Endothelial cell of umbilical vein (primary cell): ENCODE measurements at regions not wholly inside any gene's neighbourhood (a gene's known extent, or its start where the extent isn't known, plus 50 kb on each side); places are given as distances from the start of the nearest gene placed in this dataset.

Experiments used
- EZH2 ChIP-seq: IDR thresholded peaks from 2 replicates; pipeline ENCODE4 v1.6.1; 2012; ENCODE audit warnings: borderline replicate concordance, low read depth, mild to moderate bottlenecking, moderate library complexity, low read length, inconsistent platforms; ENCODE audit not compliant: severe bottlenecking
- FOS ChIP-seq: IDR thresholded peaks from 2 replicates; pipeline ENCODE4 v1.6.1; 2011; ENCODE audit warnings: mild to moderate bottlenecking, low read length, moderate library complexity, borderline replicate concordance; ENCODE audit not compliant: insufficient read depth
- JUN ChIP-seq: IDR thresholded peaks from 2 replicates; pipeline ENCODE4 v1.6.1; 2011; ENCODE audit warnings: borderline replicate concordance, low read depth; ENCODE audit not compliant: insufficient read length, insufficient read depth
- POLR2A ChIP-seq: IDR thresholded peaks from 2 replicates; pipeline ENCODE4 v1.6.1; 2012; ENCODE audit warnings: low read depth, mild to moderate bottlenecking, control low read depth, low read length
- POLR2AphosphoS5 ChIP-seq: IDR thresholded peaks from 2 replicates; pipeline ENCODE4 v1.6.1; 2012; ENCODE audit warnings: low read depth, mild to moderate bottlenecking, control low read depth, low read length, moderate library complexity; ENCODE audit not compliant: insufficient read depth
- TF ChIP-seq, protein P1 (sequence below), 2 donors: IDR thresholded peaks; 1 replicate in 1 of 2; 2 replicates in 1 of 2; pipeline ENCODE4 v1.5.1; 2011; ENCODE audit warnings: low read length in 2 of 2, mild to moderate bottlenecking in 2 of 2, moderate library complexity in 2 of 2, control low read depth in 1 of 2, inconsistent platforms in 1 of 2, low read depth in 1 of 2; ENCODE audit not compliant: insufficient read depth in 1 of 2; ENCODE audit errors: extremely low read depth in 1 of 2
- TF ChIP-seq, protein P2 (sequence below): IDR thresholded peaks from 2 replicates; pipeline ENCODE4 v1.6.1; 2011; ENCODE audit not compliant: insufficient read depth, insufficient read length

DNA sequence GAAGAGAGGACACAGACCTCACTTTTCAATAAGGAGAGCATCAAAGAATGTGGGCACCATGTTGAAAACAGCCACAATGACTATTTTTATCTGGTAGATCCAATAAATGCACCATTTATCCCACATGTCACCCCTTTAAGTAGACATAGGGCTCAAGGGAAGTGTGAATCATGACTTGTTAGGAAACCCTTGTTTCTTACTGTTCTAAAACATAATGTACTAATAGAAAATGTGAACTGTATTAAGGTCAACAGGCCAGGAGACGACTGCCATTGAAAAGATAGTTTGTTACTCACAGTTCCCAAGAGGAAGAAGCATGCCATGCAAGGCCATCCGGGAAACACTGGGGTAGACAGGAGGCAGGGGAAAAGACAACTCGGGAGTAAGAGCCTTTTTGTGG, 137.7 kb downstream of the EN1 start:
- TF ChIP-seq, protein P1, sequence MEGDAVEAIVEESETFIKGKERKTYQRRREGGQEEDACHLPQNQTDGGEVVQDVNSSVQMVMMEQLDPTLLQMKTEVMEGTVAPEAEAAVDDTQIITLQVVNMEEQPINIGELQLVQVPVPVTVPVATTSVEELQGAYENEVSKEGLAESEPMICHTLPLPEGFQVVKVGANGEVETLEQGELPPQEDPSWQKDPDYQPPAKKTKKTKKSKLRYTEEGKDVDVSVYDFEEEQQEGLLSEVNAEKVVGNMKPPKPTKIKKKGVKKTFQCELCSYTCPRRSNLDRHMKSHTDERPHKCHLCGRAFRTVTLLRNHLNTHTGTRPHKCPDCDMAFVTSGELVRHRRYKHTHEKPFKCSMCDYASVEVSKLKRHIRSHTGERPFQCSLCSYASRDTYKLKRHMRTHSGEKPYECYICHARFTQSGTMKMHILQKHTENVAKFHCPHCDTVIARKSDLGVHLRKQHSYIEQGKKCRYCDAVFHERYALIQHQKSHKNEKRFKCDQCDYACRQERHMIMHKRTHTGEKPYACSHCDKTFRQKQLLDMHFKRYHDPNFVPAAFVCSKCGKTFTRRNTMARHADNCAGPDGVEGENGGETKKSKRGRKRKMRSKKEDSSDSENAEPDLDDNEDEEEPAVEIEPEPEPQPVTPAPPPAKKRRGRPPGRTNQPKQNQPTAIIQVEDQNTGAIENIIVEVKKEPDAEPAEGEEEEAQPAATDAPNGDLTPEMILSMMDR (IDR thresholded peaks at IDR 0.05; ENCODE audit: extremely low read depth in 1 of 2, insufficient read depth in 1 of 2, low read depth in 1 of 2, low read length in 2 of 2): no peak
- TF ChIP-seq EZH2 (no peak), POLR2A (no peak), POLR2AphosphoS5 (no peak), FOS (no peak), JUN (no peak)
- TF ChIP-seq, protein P2, sequence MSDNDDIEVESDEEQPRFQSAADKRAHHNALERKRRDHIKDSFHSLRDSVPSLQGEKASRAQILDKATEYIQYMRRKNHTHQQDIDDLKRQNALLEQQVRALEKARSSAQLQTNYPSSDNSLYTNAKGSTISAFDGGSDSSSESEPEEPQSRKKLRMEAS: no peak
